ENCODE measurements at regions not wholly inside any gene's neighbourhood (a gene's known extent, or its start where the extent isn't known, plus 50 kb on each side); places are given as distances from the start of the nearest gene placed in this dataset.
A peak's percentile ranks its signal among the peaks of the same experiment; 100 is the strongest.

- no peak overlapping the region for H3K27ac ChIP-seq
- H3K9me3 ChIP-seq = no peaks in the 10 kb centered on the region
- intact Hi-C loops (cut with DNase I; ENCODE audit: low total_unique reads) = no loop called here
- no peaks in the 10 kb centered on the region for H3K4me1 ChIP-seq
- TF ChIP-seq, protein P1, sequence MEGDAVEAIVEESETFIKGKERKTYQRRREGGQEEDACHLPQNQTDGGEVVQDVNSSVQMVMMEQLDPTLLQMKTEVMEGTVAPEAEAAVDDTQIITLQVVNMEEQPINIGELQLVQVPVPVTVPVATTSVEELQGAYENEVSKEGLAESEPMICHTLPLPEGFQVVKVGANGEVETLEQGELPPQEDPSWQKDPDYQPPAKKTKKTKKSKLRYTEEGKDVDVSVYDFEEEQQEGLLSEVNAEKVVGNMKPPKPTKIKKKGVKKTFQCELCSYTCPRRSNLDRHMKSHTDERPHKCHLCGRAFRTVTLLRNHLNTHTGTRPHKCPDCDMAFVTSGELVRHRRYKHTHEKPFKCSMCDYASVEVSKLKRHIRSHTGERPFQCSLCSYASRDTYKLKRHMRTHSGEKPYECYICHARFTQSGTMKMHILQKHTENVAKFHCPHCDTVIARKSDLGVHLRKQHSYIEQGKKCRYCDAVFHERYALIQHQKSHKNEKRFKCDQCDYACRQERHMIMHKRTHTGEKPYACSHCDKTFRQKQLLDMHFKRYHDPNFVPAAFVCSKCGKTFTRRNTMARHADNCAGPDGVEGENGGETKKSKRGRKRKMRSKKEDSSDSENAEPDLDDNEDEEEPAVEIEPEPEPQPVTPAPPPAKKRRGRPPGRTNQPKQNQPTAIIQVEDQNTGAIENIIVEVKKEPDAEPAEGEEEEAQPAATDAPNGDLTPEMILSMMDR (IDR thresholded peaks at IDR 0.05 in 4 of 5, conservative IDR thresholded peaks at IDR 0.05 in 1 of 5) = no peak
- TF ChIP-seq POLR2A (IDR thresholded peaks at IDR 0.05) = no peak
- H3K27me3 ChIP-seq = no peaks in the 10 kb centered on the region
- no peaks in the 10 kb centered on the region for H3K36me3 ChIP-seq
- DNase-seq = no peak
- no peak overlapping the region for H3K4me3 ChIP-seq
- in situ Hi-C loops (cut with MboI; ENCODE audit: low sequenced_read_pairs in 4 of 4) = no loop called here
- ATAC-seq = peak in 1 of 2 donors; percentile 68
Observed at GRCh38 chr4:121217351-121217750, 53.2 kb upstream of the TNIP3 start.

- H3K27me3 ChIP-seq = no peaks in the 10 kb centered on the region
- no peak overlapping the region for H3K4me3 ChIP-seq
- no peak for TF ChIP-seq POLR2A (IDR thresholded peaks at IDR 0.05)
- TF ChIP-seq, protein P1 (IDR thresholded peaks at IDR 0.05 in 4 of 5, conservative IDR thresholded peaks at IDR 0.05 in 1 of 5) = no peak
- DNase-seq (no peak), ATAC-seq (no peak)
- H3K4me1 ChIP-seq = no peaks in the 10 kb centered on the region
- intact Hi-C loops (cut with DNase I; ENCODE audit: low total_unique reads) = no loop called here
- no peaks in the 10 kb centered on the region for H3K36me3 ChIP-seq
- H3K9me3 ChIP-seq = no peaks in the 10 kb centered on the region
- H3K27ac ChIP-seq = no peak overlapping the region
- in situ Hi-C loops (cut with MboI; ENCODE audit: low sequenced_read_pairs in 4 of 4) = no loop called here
Observed at GRCh38 chr4:121216461-121216860, 52.3 kb upstream of the TNIP3 start.

GRCh38 chr4:121213940-121214339 lies 49.8 kb upstream of the TNIP3 start:
- ATAC-seq (no peak), DNase-seq (no peak)
- in situ Hi-C loops (cut with MboI; ENCODE audit: low sequenced_read_pairs in 4 of 4) = no loop called here
- intact Hi-C loops (cut with DNase I; ENCODE audit: low total_unique reads) = no loop called here
- no peaks in the 10 kb centered on the region for H3K9me3 ChIP-seq
- no peaks in the 10 kb centered on the region for H3K4me1 ChIP-seq
- no peak overlapping the region for H3K27ac ChIP-seq
- H3K36me3 ChIP-seq = no peaks in the 10 kb centered on the region
- no peak for TF ChIP-seq POLR2A (IDR thresholded peaks at IDR 0.05)
- TF ChIP-seq, protein P1 (IDR thresholded peaks at IDR 0.05 in 4 of 5, conservative IDR thresholded peaks at IDR 0.05 in 1 of 5) = no peak
- no peaks in the 10 kb centered on the region for H3K27me3 ChIP-seq
- no peak overlapping the region for H3K4me3 ChIP-seq

Data from gastrocnemius medialis (tissue), 4 donors.